GM23338 (cell line): ENCODE measurements at regions not wholly inside any gene's neighbourhood (a gene's known extent, or its start where the extent isn't known, plus 50 kb on each side); places are given as distances from the start of the nearest gene placed in this dataset.
"Not testable (repeated sequence)": the region's sequence is repeated elsewhere in the genome, so short reads cannot be mapped to it uniquely, and the experiment has no call there.

ENCODE experiments used
- CREB1 ChIP-seq: fragments of 250-450 bp; sonication (Bioruptor Pico); IDR thresholded peaks from 2 replicates; pipeline ENCODE4 v1.5.0; 2020; ENCODE audit warnings: low read depth, mild to moderate bottlenecking, moderate library complexity
- CTCF ChIP-seq, 2 experiments: fragments of 200-600 bp in 1 of 2; sonication (generic) in 1 of 2; conservative IDR thresholded peaks; 2 replicates each; pipeline versions ENCODE4 v1.5.1 to v1.6.1; 2016 to 2017; ENCODE audit warnings: antibody characterized with exemption in 2 of 2, low read depth in 2 of 2, mild to moderate bottlenecking in 2 of 2, moderate library complexity in 1 of 2
- ETS1 ChIP-seq: IDR thresholded peaks from 2 replicates; pipeline ENCODE4 v1.6.1; 2016; ENCODE audit warnings: antibody characterized with exemption
- EZH2 ChIP-seq: fragments of 200-600 bp; sonication (generic); IDR thresholded peaks from one replicate; pipeline ENCODE4 v1.8.0; 2017; ENCODE audit warnings: antibody characterized with exemption, mild to moderate bottlenecking, low read depth; ENCODE audit not compliant: unreplicated experiment
- EZH2phosphoT487 ChIP-seq: fragments of 200-600 bp; sonication (generic); IDR thresholded peaks from one replicate; pipeline ENCODE4 v1.8.1; 2018; ENCODE audit warnings: antibody characterized with exemption; ENCODE audit not compliant: unreplicated experiment
- JUNB ChIP-seq: IDR thresholded peaks from one replicate; pipeline ENCODE4 v1.6.1; 2016; ENCODE audit warnings: antibody characterized with exemption; ENCODE audit not compliant: unreplicated experiment
- POLR2AphosphoS5 ChIP-seq: IDR thresholded peaks from 2 replicates; pipeline ENCODE4 v1.6.1; 2016; ENCODE audit warnings: antibody characterized with exemption, low read depth
- REST ChIP-seq: IDR thresholded peaks from one replicate; pipeline ENCODE4 v1.6.1; 2018; ENCODE audit warnings: antibody characterized with exemption; ENCODE audit not compliant: unreplicated experiment
- STAT1 ChIP-seq: IDR thresholded peaks from one replicate; pipeline ENCODE4 v1.6.1; 2016; ENCODE audit warnings: antibody characterized with exemption; ENCODE audit not compliant: unreplicated experiment
- ZNF114 ChIP-seq: fragments of 250-450 bp; sonication (Bioruptor Pico); IDR thresholded peaks from 2 replicates; pipeline ENCODE4 v1.5.0; 2020; ENCODE audit warnings: mild to moderate bottlenecking, moderate library complexity
- ZNF331 ChIP-seq: fragments of 250-450 bp; sonication (Bioruptor Pico); IDR thresholded peaks from 2 replicates; pipeline ENCODE4 v1.5.0; 2020; ENCODE audit warnings: low read depth, mild to moderate bottlenecking, moderate library complexity

- not testable (repeated sequence) for TF ChIP-seq EZH2; EZH2phosphoT487; CREB1; CTCF (conservative IDR thresholded peaks at IDR 0.05; ENCODE audit: low read depth in 2 of 2); ETS1; POLR2AphosphoS5; JUNB; REST; ZNF114 (CRISPR knock-in tag); ZNF331 (CRISPR knock-in tag); STAT1
Measured at GRCh38 chr20:30361756-30362155, 895.7 kb upstream of the DEFB115 start.
